ENCODE measurements at regions not wholly inside any gene's neighbourhood (a gene's known extent, or its start where the extent isn't known, plus 50 kb on each side); places are given as distances from the start of the nearest gene placed in this dataset.
"Not testable (repeated sequence)": the region's sequence is repeated elsewhere in the genome, so short reads cannot be mapped to it uniquely, and the experiment has no call there.

GRCh38 chr9:24820196-24820595 lies 274.5 kb upstream of the IZUMO3 start:
- DNase-seq (ENCODE audit: low spot score in 2 of 2, unreplicated experiment in 2 of 2) = no peak
- Mint-ChIP-seq H3K27me3 (ENCODE audit: low read depth) (peaks cover 30% of the 10 kb centered on the region), H3K27ac (peak overlapping the region; percentile 8), H3K4me3 (no peak overlapping the region), H3K9me3 (peaks cover 4% of the 10 kb centered on the region), H3K36me3 (no peaks in the 10 kb centered on the region), H3K4me1 (peaks cover 15% of the 10 kb centered on the region)
- no peak for TF ChIP-seq CTCF (IDR thresholded peaks at IDR 0.05; ENCODE audit: unreplicated experiment)

GRCh38 chr9:24817756-24818155 lies 272.1 kb upstream of the IZUMO3 start:
- no peak for DNase-seq (ENCODE audit: low spot score in 2 of 2, unreplicated experiment in 2 of 2)
- H3K36me3 Mint-ChIP-seq = no peaks in the 10 kb centered on the region
- no peaks in the 10 kb centered on the region for H3K9me3 Mint-ChIP-seq
- H3K4me3 Mint-ChIP-seq = no peak overlapping the region
- H3K4me1 Mint-ChIP-seq = peaks cover 15% of the 10 kb centered on the region
- H3K27ac Mint-ChIP-seq = no peak overlapping the region
- H3K27me3 Mint-ChIP-seq (ENCODE audit: low read depth) = peaks cover 32% of the 10 kb centered on the region
- no peak for TF ChIP-seq CTCF (IDR thresholded peaks at IDR 0.05; ENCODE audit: unreplicated experiment)

GRCh38 chr9:24816006-24816405 lies 270.3 kb upstream of the IZUMO3 start:
- Mint-ChIP-seq H3K4me3 (no peak overlapping the region), H3K4me1 (peaks cover 15% of the 10 kb centered on the region)
- DNase-seq (ENCODE audit: low spot score in 2 of 2, unreplicated experiment in 2 of 2) = no peak

GRCh38 chr9:24801344-24801743 lies 255.6 kb upstream of the IZUMO3 start:
- H3K27ac Mint-ChIP-seq = no peak overlapping the region
- no peaks in the 10 kb centered on the region for H3K4me1 Mint-ChIP-seq
- no peak for TF ChIP-seq CTCF (IDR thresholded peaks at IDR 0.05; ENCODE audit: unreplicated experiment)
- peaks cover 4% of the 10 kb centered on the region for H3K27me3 Mint-ChIP-seq (ENCODE audit: low read depth)
- H3K4me3 Mint-ChIP-seq = no peak overlapping the region
- no peaks in the 10 kb centered on the region for H3K36me3 Mint-ChIP-seq
- no peak for DNase-seq (ENCODE audit: low spot score in 2 of 2, unreplicated experiment in 2 of 2)
- no peaks in the 10 kb centered on the region for H3K9me3 Mint-ChIP-seq

More at GRCh38 chr9:24816006-24816405, 270.3 kb upstream of the IZUMO3 start:
- no peak for TF ChIP-seq CTCF (IDR thresholded peaks at IDR 0.05; ENCODE audit: unreplicated experiment)
- H3K27me3 Mint-ChIP-seq (ENCODE audit: low read depth) = peaks cover 31% of the 10 kb centered on the region
- no peak overlapping the region for H3K27ac Mint-ChIP-seq
- no peaks in the 10 kb centered on the region for H3K9me3 Mint-ChIP-seq
- H3K36me3 Mint-ChIP-seq = no peaks in the 10 kb centered on the region

GRCh38 chr9:24793787-24794186 lies 248.1 kb upstream of the IZUMO3 start:
- no peak for TF ChIP-seq CTCF (IDR thresholded peaks at IDR 0.05; ENCODE audit: unreplicated experiment)
- Mint-ChIP-seq H3K27me3 (ENCODE audit: low read depth) (peaks cover 4% of the 10 kb centered on the region), H3K36me3 (no peaks in the 10 kb centered on the region), H3K27ac (no peak overlapping the region), H3K4me1 (no peaks in the 10 kb centered on the region), H3K9me3 (peaks cover 25% of the 10 kb centered on the region), H3K4me3 (no peak overlapping the region)
- no peak for DNase-seq (ENCODE audit: low spot score in 2 of 2, unreplicated experiment in 2 of 2)

GRCh38 chr9:24776226-24776625 lies 230.5 kb upstream of the IZUMO3 start:
- DNase-seq (ENCODE audit: low spot score in 2 of 2, unreplicated experiment in 2 of 2) = no peak
- H3K9me3 Mint-ChIP-seq = peaks cover 34% of the 10 kb centered on the region
- no peak overlapping the region for H3K27ac Mint-ChIP-seq
- H3K27me3 Mint-ChIP-seq (ENCODE audit: low read depth) = no peaks in the 10 kb centered on the region
- no peak for TF ChIP-seq CTCF (IDR thresholded peaks at IDR 0.05; ENCODE audit: unreplicated experiment)
- no peaks in the 10 kb centered on the region for H3K4me1 Mint-ChIP-seq
- H3K4me3 Mint-ChIP-seq = no peak overlapping the region
- H3K36me3 Mint-ChIP-seq = no peaks in the 10 kb centered on the region

GRCh38 chr9:24774199-24774598 lies 228.5 kb upstream of the IZUMO3 start:
- H3K9me3 Mint-ChIP-seq = peaks cover 43% of the 10 kb centered on the region
- H3K27ac Mint-ChIP-seq; H3K4me3 Mint-ChIP-seq; H3K4me1 Mint-ChIP-seq; H3K36me3 Mint-ChIP-seq; H3K27me3 Mint-ChIP-seq (ENCODE audit: low read depth); DNase-seq (ENCODE audit: low spot score in 2 of 2, unreplicated experiment in 2 of 2): not testable (repeated sequence)

Measured in mesothelial cell of epicardium (in vitro differentiated cells).